Thyroid gland (tissue), 4 donors: ENCODE measurements at regions not wholly inside any gene's neighbourhood (a gene's known extent, or its start where the extent isn't known, plus 50 kb on each side); places are given as distances from the start of the nearest gene placed in this dataset.

ENCODE experiments used
- DNase-seq, 2 donors: peaks; one replicate each; pipeline ENCODE4 v3.0.0-alpha.2; 2019
- H3K27ac ChIP-seq, 3 donors: fragments of 200-600 bp; sonication (generic); 1 replicate in 2 of 3; 2 replicates in 1 of 3; pipeline ENCODE4 v1.5.1; 2016 to 2019; ENCODE audit warnings: mild to moderate bottlenecking in 1 of 3, moderate library complexity in 1 of 3
- H3K27me3 ChIP-seq: fragments of 200-600 bp; sonication (generic); one replicate; pipeline ENCODE4 v1.5.1; 2019
- H3K36me3 ChIP-seq, 2 donors: fragments of 200-600 bp; sonication (generic); one replicate each; pipeline ENCODE4 v1.5.1; 2016 to 2019
- H3K4me1 ChIP-seq, 2 donors: fragments of 200-600 bp; sonication (generic); one replicate each; pipeline ENCODE4 v1.5.1; 2017 to 2019
- H3K4me3 ChIP-seq, 3 donors: fragments of 200-600 bp; sonication (generic); replicated peaks in 1 of 3; 1 replicate in 2 of 3; 2 replicates in 1 of 3; pipeline ENCODE4 v1.5.1; 2016; ENCODE audit warnings: mild to moderate bottlenecking in 1 of 3
- H3K9me3 ChIP-seq: fragments of 200-600 bp; sonication (generic); one replicate; pipeline ENCODE4 v1.5.1; 2017
- CTCF ChIP-seq, 6 experiments: fragments of 200-600 bp in 3 of 6; fragments of 450-650 bp in 3 of 6; sonication (generic) in 3 of 6; IDR thresholded peaks; one replicate each; pipeline ENCODE4 v1.5.1; 2016 to 2019; ENCODE audit warnings: antibody characterized with exemption in 6 of 6, mild to moderate bottlenecking in 2 of 6, inconsistent platforms in 1 of 6, moderate library complexity in 1 of 6
- POLR2A ChIP-seq, 2 donors: fragments of 450-650 bp; IDR thresholded peaks; one replicate each; pipeline ENCODE4 v1.6.1; 2017; ENCODE audit warnings: antibody characterized with exemption in 2 of 2, mild to moderate bottlenecking in 2 of 2, moderate library complexity in 1 of 2
- WGBS, 2 donors: methylation state at CpG; one replicate each; pipeline ENCODE4 v1.1.5; 2017; 5-methylcytosine and 5-hydroxymethylcytosine counted together
- intact Hi-C: fragments of 100-400 bp; cut with DNase I; formaldehyde crosslinking; loops from one replicate; pipeline ENCODE4 v1.15.1; 2023

GRCh38 chr1:114032271-114033215 is 53.3 kb downstream of the OLFML3 start:
- Histone ChIP-seq H3K27ac (no peak overlapping the region), H3K4me3 (no peak overlapping the region), H3K9me3 (no peaks in the 10 kb centered on the region), H3K36me3 (no peaks in the 10 kb centered on the region), H3K4me1 (no peaks in the 10 kb centered on the region), H3K27me3 (no peaks in the 10 kb centered on the region)
- intact Hi-C loops, result no loop called here
- TF ChIP-seq POLR2A (IDR thresholded peaks at IDR 0.05) (no peak), CTCF (IDR thresholded peaks at IDR 0.05) (no peak)
- WGBS, 2 donors, result 68 to 69% methylated on average over 7 of the region's 7 CpGs
- DNase-seq, result no peak

- Histone ChIP-seq H3K27me3 (no peaks in the 10 kb centered on the region), H3K4me3 (no peak overlapping the region), H3K4me1 (no peaks in the 10 kb centered on the region), H3K9me3 (no peaks in the 10 kb centered on the region), H3K36me3 (no peaks in the 10 kb centered on the region), H3K27ac (no peak overlapping the region)
- TF ChIP-seq POLR2A (IDR thresholded peaks at IDR 0.05) (no peak), CTCF (IDR thresholded peaks at IDR 0.05) (peak in 2 of 6 experiments; percentile 30 to 40)
- intact Hi-C loops, result no loop called here
- DNase-seq, result peak in 1 of 2 donors; percentile 1
- 12 to 27% methylated on average over 5 of the region's 5 CpGs for WGBS, 2 donors
These were observed 54.0 kb downstream of the OLFML3 start for GRCh38 chr1:114033216-114033706.

GRCh38 chr1:114033961-114034360 is 54.7 kb downstream of the OLFML3 start:
- H3K27ac ChIP-seq, result no peak overlapping the region
- no peaks in the 10 kb centered on the region for H3K27me3 ChIP-seq
- WGBS, 2 donors, result 30 to 37% methylated on average over 2 of the region's 2 CpGs
- H3K4me1 ChIP-seq, result no peaks in the 10 kb centered on the region
- no peaks in the 10 kb centered on the region for H3K9me3 ChIP-seq
- no peak overlapping the region for H3K4me3 ChIP-seq
- intact Hi-C loops, result no loop called here
- TF ChIP-seq CTCF (IDR thresholded peaks at IDR 0.05) (no peak), POLR2A (IDR thresholded peaks at IDR 0.05) (no peak)
- no peak for DNase-seq
- no peaks in the 10 kb centered on the region for H3K36me3 ChIP-seq

- no peak for TF ChIP-seq CTCF (IDR thresholded peaks at IDR 0.05)
- no peak for TF ChIP-seq POLR2A (IDR thresholded peaks at IDR 0.05)
- 69 to 72% methylated on average over 8 of the region's 8 CpGs for WGBS, 2 donors
These were observed 55.5 kb downstream of the OLFML3 start for GRCh38 chr1:114034567-114035303.

More at GRCh38 chr1:114034567-114035303, 55.5 kb downstream of the OLFML3 start:
- Histone ChIP-seq H3K27ac (no peak overlapping the region), H3K36me3 (no peaks in the 10 kb centered on the region), H3K27me3 (no peaks in the 10 kb centered on the region), H3K9me3 (no peaks in the 10 kb centered on the region), H3K4me1 (no peaks in the 10 kb centered on the region), H3K4me3 (no peak overlapping the region)
- DNase-seq, result no peak
- intact Hi-C loops, result no loop called here
